Stimulated activated CD8-positive, alpha-beta memory T cell treated with anti-CD3 and anti-CD28 coated beads, Interleukin-12 subunit alpha, Interleukin-12 subunit beta, amount 100 ng/mL, for 24 hours (primary cell): ENCODE measurements at regions not wholly inside any gene's neighbourhood (a gene's known extent, or its start where the extent isn't known, plus 50 kb on each side); places are given as distances from the start of the nearest gene placed in this dataset.

Experiments
- DNase-seq: peaks from one replicate; pipeline ENCODE4 v3.0.0-alpha.2; 2020; ENCODE audit errors: extremely low read depth

GRCh38 chr12:128190614-128191013 lies 76.4 kb upstream of the TMEM132C start:
- DNase-seq = no peak

- no peak for DNase-seq
These were observed 75.6 kb upstream of the TMEM132C start for GRCh38 chr12:128191380-128191779.

GRCh38 chr12:128204711-128205110 lies 62.3 kb upstream of the TMEM132C start:
- DNase-seq = no peak

GRCh38 chr12:128205145-128205544 lies 61.8 kb upstream of the TMEM132C start:
- DNase-seq = no peak

GRCh38 chr12:128205758-128206157 lies 61.2 kb upstream of the TMEM132C start:
- DNase-seq = no peak
